ENCODE measurements at regions not wholly inside any gene's neighbourhood (a gene's known extent, or its start where the extent isn't known, plus 50 kb on each side); places are given as distances from the start of the nearest gene placed in this dataset.

GRCh38 chr1:243957141-243957540 is 93.9 kb upstream of the ZBTB18 start:
- TF ChIP-seq CTCF (IDR thresholded peaks at IDR 0.05) = no peak
- TF ChIP-seq POLR2A (IDR thresholded peaks at IDR 0.05) = no peak

Data from esophagus squamous epithelium (tissue), 4 donors.